NT2/D1 (cell line): ENCODE measurements at regions not wholly inside any gene's neighbourhood (a gene's known extent, or its start where the extent isn't known, plus 50 kb on each side); places are given as distances from the start of the nearest gene placed in this dataset.

Source experiments
- DNase-seq: peaks from one replicate; pipeline ENCODE4 v3.0.0-alpha.2; 2011; ENCODE audit warnings: low read depth, low spot score
- H3K27me3 ChIP-seq: 2 replicates; pipeline ENCODE4 v1.6.0; 2011; ENCODE audit warnings: mild to moderate bottlenecking; ENCODE audit not compliant: insufficient read length, insufficient read depth
- H3K36me3 ChIP-seq: 2 replicates; pipeline ENCODE4 v1.6.1; 2011; ENCODE audit warnings: mild to moderate bottlenecking, low read length, mixed read lengths; ENCODE audit not compliant: insufficient read depth, insufficient read length
- H3K4me1 ChIP-seq: 2 replicates; pipeline ENCODE4 v1.5.1; 2011; ENCODE audit not compliant: insufficient read depth, insufficient read length
- H3K4me3 ChIP-seq: 2 replicates; pipeline ENCODE4 v1.5.1; 2011; ENCODE audit warnings: low read depth; ENCODE audit not compliant: insufficient read length
- H3K9ac ChIP-seq: 2 replicates; pipeline ENCODE4 v1.6.0; 2011; ENCODE audit warnings: low read depth; ENCODE audit not compliant: insufficient read length
- H3K9me3 ChIP-seq: 2 replicates; pipeline ENCODE4 v1.5.1; 2011; ENCODE audit warnings: mild to moderate bottlenecking, low read length; ENCODE audit not compliant: insufficient read depth
- SUZ12 ChIP-seq: IDR thresholded peaks from 2 replicates; pipeline ENCODE4 v1.6.1; 2011; ENCODE audit not compliant: insufficient read length, insufficient read depth; ENCODE audit errors: extremely low read depth
- YY1 ChIP-seq: IDR thresholded peaks from 2 replicates; pipeline ENCODE4 v1.6.1; 2011; ENCODE audit not compliant: insufficient read length, insufficient read depth
- ZNF274 ChIP-seq: IDR thresholded peaks from 2 replicates; pipeline ENCODE4 v1.6.1; 2011; ENCODE audit warnings: mild to moderate bottlenecking, low read depth, low read length

- TF ChIP-seq SUZ12 (no peak), YY1 (no peak), ZNF274 (no peak)
- no peaks in the 10 kb centered on the region for H3K27me3 ChIP-seq
Measured at GRCh38 chr20:16158976-16159286, 414.3 kb downstream of the KIF16B start.

GRCh38 chr20:16158090-16158975 is 414.9 kb downstream of the KIF16B start:
- H3K4me1 ChIP-seq: no peaks in the 10 kb centered on the region
- no peaks in the 10 kb centered on the region for H3K27me3 ChIP-seq
- no peak overlapping the region for H3K9ac ChIP-seq
- DNase-seq: no peak
- H3K36me3 ChIP-seq: no peaks in the 10 kb centered on the region
- H3K9me3 ChIP-seq: no peaks in the 10 kb centered on the region
- H3K4me3 ChIP-seq: no peak overlapping the region
- TF ChIP-seq SUZ12 (no peak), YY1 (no peak), ZNF274 (no peak)

More at GRCh38 chr20:16158976-16159286, 414.3 kb downstream of the KIF16B start:
- H3K4me3 ChIP-seq: no peak overlapping the region
- no peak for DNase-seq
- no peaks in the 10 kb centered on the region for H3K36me3 ChIP-seq
- no peaks in the 10 kb centered on the region for H3K4me1 ChIP-seq
- H3K9ac ChIP-seq: no peak overlapping the region
- no peaks in the 10 kb centered on the region for H3K9me3 ChIP-seq

- H3K36me3 ChIP-seq: no peaks in the 10 kb centered on the region
- DNase-seq: no peak
- H3K9me3 ChIP-seq: no peaks in the 10 kb centered on the region
- no peak overlapping the region for H3K4me3 ChIP-seq
- TF ChIP-seq YY1 (no peak), SUZ12 (no peak), ZNF274 (no peak)
- no peaks in the 10 kb centered on the region for H3K27me3 ChIP-seq
- H3K4me1 ChIP-seq: no peaks in the 10 kb centered on the region
- no peak overlapping the region for H3K9ac ChIP-seq
Measured at GRCh38 chr20:16147916-16148315, 425.3 kb downstream of the KIF16B start.

DNA sequence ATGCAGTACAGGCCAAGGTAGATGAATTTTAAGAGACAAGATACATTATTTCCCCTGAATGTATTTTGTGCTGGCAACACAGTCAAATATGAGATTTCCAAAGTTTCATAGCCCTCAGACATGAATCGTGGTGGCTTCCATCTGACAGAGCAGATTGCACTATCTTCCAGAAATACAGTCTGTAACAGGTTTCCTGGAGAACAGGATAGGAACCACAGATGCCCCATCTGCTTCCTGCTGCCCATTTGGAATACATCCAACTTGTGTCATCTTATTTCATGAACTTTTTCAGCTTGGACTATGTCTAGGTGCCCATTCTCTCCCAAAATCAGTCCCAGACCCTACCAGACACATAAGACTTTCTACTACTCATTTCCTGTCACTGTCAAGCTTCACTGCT is 426.0 kb downstream of the KIF16B start:
- Histone ChIP-seq H3K9ac (no peak overlapping the region), H3K27me3 (no peaks in the 10 kb centered on the region), H3K4me3 (no peak overlapping the region), H3K9me3 (no peaks in the 10 kb centered on the region), H3K4me1 (no peaks in the 10 kb centered on the region), H3K36me3 (no peaks in the 10 kb centered on the region)
- TF ChIP-seq SUZ12 (no peak), YY1 (no peak), ZNF274 (no peak)
- DNase-seq: no peak

- Histone ChIP-seq H3K36me3 (no peaks in the 10 kb centered on the region), H3K27me3 (no peaks in the 10 kb centered on the region), H3K9me3 (no peaks in the 10 kb centered on the region), H3K9ac (no peak overlapping the region), H3K4me3 (no peak overlapping the region), H3K4me1 (no peaks in the 10 kb centered on the region)
- TF ChIP-seq YY1: no peak
- no peak for TF ChIP-seq ZNF274
- TF ChIP-seq SUZ12: no peak
- no peak for DNase-seq
Measured at GRCh38 chr20:16145919-16146318, 427.3 kb downstream of the KIF16B start.

GRCh38 chr20:16143596-16143995 is 429.7 kb downstream of the KIF16B start:
- DNase-seq: no peak
- Histone ChIP-seq H3K4me1 (no peaks in the 10 kb centered on the region), H3K4me3 (no peak overlapping the region), H3K36me3 (no peaks in the 10 kb centered on the region), H3K27me3 (no peaks in the 10 kb centered on the region), H3K9me3 (no peaks in the 10 kb centered on the region), H3K9ac (no peak overlapping the region)
- TF ChIP-seq SUZ12 (no peak), YY1 (no peak), ZNF274 (no peak)

DNA sequence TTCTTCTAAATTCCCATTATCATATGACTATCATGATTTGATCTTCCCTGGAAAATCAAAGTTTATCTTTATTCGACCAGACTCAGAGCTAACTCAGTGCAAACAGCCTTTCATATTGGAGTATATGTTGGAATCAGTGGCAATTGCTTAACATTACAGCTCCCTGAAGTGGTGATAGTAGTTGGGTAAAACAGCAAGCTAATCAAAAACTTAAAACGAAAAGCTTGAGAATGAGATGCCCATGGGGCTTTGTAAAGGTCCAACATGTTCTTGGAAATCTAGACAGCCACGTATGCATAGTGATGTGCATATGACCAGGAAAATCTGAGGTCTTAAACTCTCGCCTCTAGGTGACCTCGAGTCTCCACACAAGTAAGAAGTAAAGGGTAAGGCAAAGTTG is 437.6 kb downstream of the KIF16B start:
- no peaks in the 10 kb centered on the region for H3K9me3 ChIP-seq
- H3K4me1 ChIP-seq: no peaks in the 10 kb centered on the region
- DNase-seq: no peak
- no peak overlapping the region for H3K9ac ChIP-seq
- TF ChIP-seq SUZ12: no peak
- TF ChIP-seq ZNF274: no peak
- TF ChIP-seq YY1: no peak
- H3K27me3 ChIP-seq: no peaks in the 10 kb centered on the region
- no peaks in the 10 kb centered on the region for H3K36me3 ChIP-seq
- no peak overlapping the region for H3K4me3 ChIP-seq
